K562 (cell line): ENCODE measurements at regions not wholly inside any gene's neighbourhood (a gene's known extent, or its start where the extent isn't known, plus 50 kb on each side); places are given as distances from the start of the nearest gene placed in this dataset.

Source experiments
- ATAC-seq: fragments of 200-7000 bp; cut with Tn5 transposase; 3 replicates; pipeline ENCODE4 v1.9.1; 2020; ENCODE audit warnings: moderate library complexity
- BruUV-seq: library from RNA; stranded (reverse); fragments of 400-500 nt; replicated peaks from 2 replicates; lab custom pipeline; 2021; lab: Mats Ljungman, UMichigan
- CTCF ChIA-PET: fragments of 300-600 bp; formaldehyde crosslinking; extraction: SDS; loops from one replicate; lab custom pipeline; 2021; ENCODE audit warnings: low intra/inter-chr PET ratio; lab: Yijun Ruan, JAX
- POLR2A ChIA-PET: fragments of 300-600, 350-650 bp; sonication (Branson Sonifier 250); formaldehyde crosslinking; extraction: SDS; loops from one replicate; lab custom pipeline; 2021; ENCODE audit warnings: antibody characterized with exemption, inconsistent platforms; lab: Yijun Ruan, JAX
- DNase-seq, 4 experiments: peaks; one replicate each; pipeline versions ENCODE4 v3.0.0 to v3.0.0-alpha.2; 2011 to 2018; ENCODE audit warnings: low spot score in 3 of 4, mixed read lengths in 3 of 4; ENCODE audit errors: extremely low read depth in 1 of 4
- FAIRE-seq: peaks from 2 replicates; lab custom pipeline; 2011; peaks lifted over from hg19 to GRCh38; lab: Jason Lieb, UNC
- H2AFZ ChIP-seq: 2 replicates; pipeline ENCODE4 v1.6.0; 2011; ENCODE audit warnings: low read depth, low read length, control low read depth, inconsistent platforms
- H3K27ac ChIP-seq: fragments of 200-600 bp; 3 replicates; pipeline ENCODE4 v1.8.0; 2011; ENCODE audit warnings: low read depth, mild to moderate bottlenecking, control low read depth, inconsistent platforms, low read length, moderate library complexity, mixed read lengths; ENCODE audit errors: extremely low read depth
- H3K27me3 ChIP-seq, 2 experiments: fragments of 300-600 bp in 1 of 2; 2 replicates in 1 of 2; 3 replicates in 1 of 2; pipeline versions ENCODE4 v1.6.0 to v1.8.0; 2011; ENCODE audit warnings: inconsistent platforms in 2 of 2, low read length in 2 of 2, mild to moderate bottlenecking in 1 of 2, mixed read lengths in 1 of 2, moderate library complexity in 1 of 2; ENCODE audit not compliant: control insufficient read depth in 2 of 2, insufficient read depth in 2 of 2
- H3K36me3 ChIP-seq: fragments of 300-600 bp; 3 replicates; pipeline ENCODE4 v1.8.0; 2011; ENCODE audit warnings: mild to moderate bottlenecking, low read length, inconsistent platforms; ENCODE audit not compliant: control insufficient read depth, insufficient read depth
- H3K4me1 ChIP-seq, 2 experiments: fragments of 200-600 bp in 1 of 2; replicated peaks in 1 of 2; 2 replicates in 1 of 2; 3 replicates in 1 of 2; pipeline versions ENCODE4 v1.5.1 to v1.8.0; 2011; ENCODE audit warnings: inconsistent platforms in 2 of 2, low read length in 2 of 2, mild to moderate bottlenecking in 1 of 2, mixed read lengths in 1 of 2, moderate library complexity in 1 of 2; ENCODE audit not compliant: control insufficient read depth in 2 of 2, insufficient read depth in 2 of 2
- H3K4me2 ChIP-seq: 2 replicates; pipeline ENCODE4 v1.6.1; 2011; ENCODE audit warnings: low read length, control low read depth, inconsistent platforms, mixed read lengths; ENCODE audit not compliant: insufficient read depth
- H3K4me3 ChIP-seq: fragments of 200-600 bp; sonication (generic), shearing (Covaris generic); 2 replicates; pipeline ENCODE4 v1.5.1; 2016; ENCODE audit warnings: control low read depth, inconsistent platforms
- H3K79me2 ChIP-seq: fragments of 200-600 bp; 3 replicates; pipeline ENCODE4 v1.8.0; 2011; ENCODE audit warnings: low read length, inconsistent platforms; ENCODE audit not compliant: control insufficient read depth, insufficient read depth
- H3K9ac ChIP-seq, 2 experiments: 2 replicates each; pipeline versions ENCODE4 v1.6.0 to v1.6.1; 2011; ENCODE audit warnings: low read depth in 2 of 2, low read length in 2 of 2, control low read depth in 1 of 2, inconsistent platforms in 1 of 2, mild to moderate bottlenecking in 1 of 2, mixed read lengths in 1 of 2; ENCODE audit not compliant: insufficient read depth in 1 of 2
- H3K9me1 ChIP-seq: one replicate; pipeline ENCODE4 v1.6.0; 2011; ENCODE audit warnings: inconsistent platforms, mild to moderate bottlenecking, low read length, moderate library complexity; ENCODE audit not compliant: control insufficient read depth, insufficient read depth
- H3K9me3 ChIP-seq: replicated peaks from 2 replicates; pipeline ENCODE4 v1.5.1; 2011; ENCODE audit warnings: low read depth, low read length, inconsistent platforms; ENCODE audit not compliant: control insufficient read depth, insufficient read depth
- H4K20me1 ChIP-seq: replicated peaks from 2 replicates; pipeline ENCODE4 v1.6.1; 2011; ENCODE audit warnings: low read length, inconsistent platforms, mixed read lengths; ENCODE audit not compliant: control insufficient read depth, insufficient read depth
- BRD9 ChIP-seq: fragments of 450-650 bp; IDR thresholded peaks from 2 replicates; pipeline ENCODE4 v1.6.1; 2018; ENCODE audit warnings: low read depth; ENCODE audit not compliant: partially characterized antibody
- CBFB ChIP-seq: sonication (generic); formaldehyde crosslinking; IDR thresholded peaks from 2 replicates; pipeline ENCODE4 v1.4.0; 2020; ENCODE audit warnings: mild to moderate bottlenecking, missing genetic modification reagents
- GABPB2 ChIP-seq: fragments of 250-450 bp; sonication (Bioruptor Pico); conservative IDR thresholded peaks from 2 replicates; pipeline ENCODE4 v1.5.1; 2021; ENCODE audit warnings: mild to moderate bottlenecking
- MEF2D ChIP-seq: conservative IDR thresholded peaks from 2 replicates; pipeline ENCODE4 v1.6.1; 2016; ENCODE audit warnings: low read depth, missing genetic modification characterization, missing compliant biosample characterization
- NCOA4 ChIP-seq: fragments of 450-650 bp; IDR thresholded peaks from 2 replicates; pipeline ENCODE4 v1.6.1; 2018; ENCODE audit warnings: mild to moderate bottlenecking; ENCODE audit not compliant: partially characterized antibody
- NFATC3 ChIP-seq: fragments of 450-650 bp; IDR thresholded peaks from 2 replicates; pipeline ENCODE4 v1.6.1; 2017; ENCODE audit warnings: mild to moderate bottlenecking
- PCBP2 ChIP-seq: fragments of 200-400 bp; formaldehyde crosslinking; IDR thresholded peaks from 2 replicates; pipeline ENCODE4 v1.6.1; 2018; ENCODE audit warnings: low read length, low read depth, mild to moderate bottlenecking, moderate library complexity; ENCODE audit not compliant: poor library complexity, severe bottlenecking
- PYGO2 ChIP-seq: fragments of 450-650 bp; IDR thresholded peaks from 2 replicates; pipeline ENCODE4 v1.6.1; 2016; ENCODE audit warnings: mild to moderate bottlenecking, missing genetic modification characterization, moderate library complexity, missing compliant biosample characterization
- RB1 ChIP-seq: fragments of 450-650 bp; IDR thresholded peaks from 2 replicates; pipeline ENCODE4 v1.6.1; 2017; ENCODE audit warnings: low read depth, mild to moderate bottlenecking
- SMAD4 ChIP-seq: fragments of 250-450 bp; sonication (Bioruptor Pico); conservative IDR thresholded peaks from 2 replicates; pipeline ENCODE4 v1.8.0; 2021; ENCODE audit warnings: inconsistent platforms, mild to moderate bottlenecking, moderate library complexity
- TFAM ChIP-seq: fragments of 250-450 bp; sonication (Bioruptor Pico); conservative IDR thresholded peaks from 2 replicates; pipeline ENCODE4 v1.5.0; 2021; ENCODE audit warnings: mild to moderate bottlenecking, moderate library complexity
- ZNF121 ChIP-seq: sonication (generic); formaldehyde crosslinking; conservative IDR thresholded peaks from 2 replicates; pipeline ENCODE4 v1.8.0; 2022; ENCODE audit warnings: missing genetic modification reagents
- ZNF140 ChIP-seq: fragments of 250-450 bp; sonication (Bioruptor Pico); IDR thresholded peaks from 2 replicates; pipeline ENCODE4 v1.8.0; 2021; ENCODE audit warnings: moderate library complexity, mild to moderate bottlenecking, inconsistent platforms
- ZNF197 ChIP-seq: fragments of 200-800 bp; sonication (Bioruptor generic); IDR thresholded peaks from 2 replicates; pipeline ENCODE4 v1.6.1; 2016; ENCODE audit warnings: low read depth, missing genetic modification characterization, missing compliant biosample characterization
- ZNF511 ChIP-seq: sonication (generic); formaldehyde crosslinking; IDR thresholded peaks from 2 replicates; pipeline ENCODE4 v1.8.0; 2022; ENCODE audit warnings: mild to moderate bottlenecking, missing genetic modification reagents
- ZNF778 ChIP-seq: fragments of 450-650 bp; formaldehyde crosslinking; IDR thresholded peaks from 2 replicates; pipeline ENCODE4 v1.4.0; 2020; ENCODE audit warnings: mild to moderate bottlenecking, moderate library complexity
- WGBS: fragments of 100-300 bp; shearing (Covaris generic); methylation state at CpG from one replicate; pipeline ENCODE4 v1.1.6; 2016; ENCODE audit warnings: low coverage, mixed read lengths; ENCODE audit not compliant: insufficient coverage; ENCODE audit errors: missing lambda C conversion rate; 5-methylcytosine and 5-hydroxymethylcytosine counted together
- in situ Hi-C: fragments of 300-500 bp; cut with MboI; formaldehyde crosslinking; loops from 4 replicates; pipeline ENCODE4 v1.15.0; 2018; ENCODE audit warnings: inconsistent platforms, mixed read lengths
- intact Hi-C: fragments of 100-400 bp; cut with micrococcal nuclease; formaldehyde crosslinking; loops from 2 replicates; pipeline ENCODE4 v1.14.2; 2022
- TF ChIP-seq, protein P1 (sequence below): fragments of 250-450 bp; sonication (Bioruptor Pico); IDR thresholded peaks from 2 replicates; pipeline ENCODE4 v1.8.0; 2022; ENCODE audit warnings: inconsistent platforms
- TF ChIP-seq, protein P2 (sequence below): fragments of 250-450 bp; sonication (Bioruptor Pico); IDR thresholded peaks from 2 replicates; pipeline ENCODE4 v1.9.0; 2021; ENCODE audit warnings: mild to moderate bottlenecking
- TF ChIP-seq, protein P3 (sequence below): sonication (generic); formaldehyde crosslinking; IDR thresholded peaks from 2 replicates; pipeline ENCODE4 v1.9.0; 2022; ENCODE audit warnings: mild to moderate bottlenecking, missing genetic modification reagents

GRCh38 chr12:59329462-59329861 lies 266.4 kb upstream of the SLC16A7 start:
- Histone ChIP-seq H2AFZ (no peak overlapping the region), H3K27ac (no peak overlapping the region), H3K4me1 (no peaks in the 10 kb centered on the region), H3K4me3 (no peak overlapping the region), H3K27me3 (no peaks in the 10 kb centered on the region), H3K4me2 (no peak overlapping the region), H3K9me1 (no peaks in the 10 kb centered on the region), H3K79me2 (no peaks in the 10 kb centered on the region), H3K9me3 (no peaks in the 10 kb centered on the region; the same call in 1 of the 2 replicates), H3K9ac (no peak overlapping the region), H4K20me1 (no peaks in the 10 kb centered on the region), H3K36me3 (no peaks in the 10 kb centered on the region)
- WGBS = 0% methylated on average over 2 of the region's 2 CpGs
- FAIRE-seq = no peak
- BruUV-seq = no TSS peak
- in situ Hi-C loops = no loop called here
- intact Hi-C loops = no loop called here
- TF ChIP-seq NCOA4 (no peak), ZNF140 (CRISPR knock-in tag) (no peak), TFAM (CRISPR knock-in tag) (no peak), ZNF121 (CRISPR knock-in tag) (no peak), SMAD4 (no peak), ZNF511 (no peak), RB1 (no peak), ZNF778 (CRISPR knock-in tag) (no peak), PYGO2 (tag) (no peak), BRD9 (no peak), NFATC3 (no peak), PCBP2 (no peak), GABPB2 (CRISPR knock-in tag) (no peak), MEF2D (tag) (no peak), CBFB (CRISPR knock-in tag) (no peak), ZNF197 (CRISPR knock-in tag) (no peak)
- TF ChIP-seq, protein P1, sequence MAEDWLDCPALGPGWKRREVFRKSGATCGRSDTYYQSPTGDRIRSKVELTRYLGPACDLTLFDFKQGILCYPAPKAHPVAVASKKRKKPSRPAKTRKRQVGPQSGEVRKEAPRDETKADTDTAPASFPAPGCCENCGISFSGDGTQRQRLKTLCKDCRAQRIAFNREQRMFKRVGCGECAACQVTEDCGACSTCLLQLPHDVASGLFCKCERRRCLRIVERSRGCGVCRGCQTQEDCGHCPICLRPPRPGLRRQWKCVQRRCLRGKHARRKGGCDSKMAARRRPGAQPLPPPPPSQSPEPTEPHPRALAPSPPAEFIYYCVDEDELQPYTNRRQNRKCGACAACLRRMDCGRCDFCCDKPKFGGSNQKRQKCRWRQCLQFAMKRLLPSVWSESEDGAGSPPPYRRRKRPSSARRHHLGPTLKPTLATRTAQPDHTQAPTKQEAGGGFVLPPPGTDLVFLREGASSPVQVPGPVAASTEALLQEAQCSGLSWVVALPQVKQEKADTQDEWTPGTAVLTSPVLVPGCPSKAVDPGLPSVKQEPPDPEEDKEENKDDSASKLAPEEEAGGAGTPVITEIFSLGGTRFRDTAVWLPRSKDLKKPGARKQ (CRISPR knock-in tag) = no peak
- TF ChIP-seq, protein P2, sequence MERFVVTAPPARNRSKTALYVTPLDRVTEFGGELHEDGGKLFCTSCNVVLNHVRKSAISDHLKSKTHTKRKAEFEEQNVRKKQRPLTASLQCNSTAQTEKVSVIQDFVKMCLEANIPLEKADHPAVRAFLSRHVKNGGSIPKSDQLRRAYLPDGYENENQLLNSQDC = no peak
- TF ChIP-seq, protein P3, sequence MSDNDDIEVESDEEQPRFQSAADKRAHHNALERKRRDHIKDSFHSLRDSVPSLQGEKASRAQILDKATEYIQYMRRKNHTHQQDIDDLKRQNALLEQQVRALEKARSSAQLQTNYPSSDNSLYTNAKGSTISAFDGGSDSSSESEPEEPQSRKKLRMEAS (CRISPR knock-in tag) = no peak
- ChIA-PET POLR2A (no interaction called here), CTCF (no interaction called here)
- DNase-seq = no peak
- ATAC-seq = no peak
